ELR (cell line): ENCODE measurements at regions not wholly inside any gene's neighbourhood (a gene's known extent, or its start where the extent isn't known, plus 50 kb on each side); places are given as distances from the start of the nearest gene placed in this dataset.
"Not testable (repeated sequence)": the region's sequence is repeated elsewhere in the genome, so short reads cannot be mapped to it uniquely, and the experiment has no call there.

Experiments
- DNase-seq: peaks from one replicate; pipeline ENCODE4 v3.0.0-alpha.2; 2015; ENCODE audit warnings: low read depth

DNA sequence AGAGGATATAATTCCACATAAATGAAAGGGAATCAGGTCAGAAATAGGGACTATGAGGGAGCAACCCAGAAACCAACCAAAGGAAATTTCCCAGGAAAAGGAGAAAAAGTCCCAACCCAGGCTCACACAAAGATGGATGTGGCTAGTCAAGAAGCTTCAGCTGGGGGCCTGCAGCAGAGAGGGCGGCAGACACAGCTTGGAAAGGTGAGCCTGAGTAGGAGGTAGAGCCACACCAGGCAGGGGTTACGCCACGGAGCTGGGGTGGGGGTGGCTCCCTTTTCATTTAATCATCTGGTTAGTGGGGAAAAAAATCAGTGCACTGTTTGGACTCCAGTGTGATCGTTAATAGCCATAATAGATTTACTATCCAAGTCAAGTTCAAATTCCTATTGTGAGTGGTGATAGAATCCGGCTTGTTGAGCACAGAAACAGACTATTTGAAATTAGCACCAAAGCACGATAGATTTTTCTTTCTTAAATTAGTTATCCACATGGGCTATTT, 220.6 kb downstream of the TPBG start:
- DNase-seq = no peak

DNA sequence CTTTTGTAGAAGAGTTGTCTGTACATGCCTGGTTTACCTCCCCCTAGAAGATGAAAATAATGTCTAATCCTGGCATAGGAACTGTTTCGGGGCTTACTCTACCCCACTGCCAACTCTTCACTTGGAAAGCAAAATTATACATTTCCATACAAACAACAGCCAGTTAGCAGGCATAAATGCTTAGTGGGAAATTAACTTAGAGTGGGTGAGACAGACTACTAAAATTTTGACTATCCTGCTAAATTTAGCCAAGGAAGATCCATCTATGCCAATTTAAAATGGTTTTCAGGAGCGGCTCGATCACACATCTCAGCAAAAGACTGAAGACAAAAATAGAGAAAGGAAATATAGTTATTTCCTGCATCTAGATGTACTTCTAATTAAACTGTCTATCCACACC, 221.2 kb downstream of the TPBG start:
- DNase-seq = no peak

DNA sequence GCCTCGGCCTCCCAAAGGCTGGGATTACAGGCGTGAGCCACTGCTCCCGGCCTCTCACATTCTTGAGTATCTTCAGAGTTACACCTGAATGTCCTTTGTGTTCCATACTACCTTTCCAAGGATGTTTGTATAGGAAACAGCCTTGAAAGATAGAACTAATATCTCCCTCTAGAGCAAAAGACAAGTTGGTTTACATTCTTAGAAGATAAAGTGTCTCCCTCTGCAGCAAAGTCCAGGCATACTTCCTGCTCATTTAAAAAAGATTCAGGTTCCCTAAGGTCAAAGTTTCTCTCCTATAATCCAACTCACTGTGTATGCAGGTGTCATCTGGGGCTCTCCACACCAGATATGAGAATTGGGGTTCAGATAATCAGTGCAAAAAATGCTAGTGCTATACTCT, 224.4 kb downstream of the TPBG start:
- peak; percentile 22 for DNase-seq

DNA sequence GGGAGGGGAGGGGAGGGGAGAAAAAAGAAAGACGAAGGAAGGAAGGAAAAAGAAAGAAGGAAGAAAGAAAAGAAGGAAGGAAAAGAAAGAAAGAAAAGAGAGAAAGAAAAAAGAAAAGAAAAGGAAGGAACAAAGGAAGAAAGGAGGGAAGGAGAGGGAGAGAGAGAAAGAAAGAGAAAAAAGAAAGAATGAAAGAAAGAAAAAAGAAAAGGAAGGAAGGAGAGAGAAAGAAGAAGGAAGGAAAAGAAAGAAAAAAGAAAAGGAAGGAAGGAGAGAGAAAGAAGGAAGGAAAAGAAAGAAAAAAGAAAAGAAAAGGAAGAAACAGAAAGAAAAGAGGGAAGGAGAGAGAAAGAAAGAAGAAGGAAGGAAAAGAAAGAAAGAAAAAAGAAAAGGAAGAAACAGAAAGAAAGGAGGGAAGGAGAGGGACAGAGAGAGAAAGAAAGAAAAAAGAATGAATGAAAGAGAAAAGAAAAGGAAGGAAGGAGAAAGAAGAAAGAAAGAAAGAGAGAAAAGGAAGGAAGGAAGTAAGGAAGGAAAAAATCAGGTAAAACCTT, 225.3 kb downstream of the TPBG start:
- DNase-seq = no peak

DNA sequence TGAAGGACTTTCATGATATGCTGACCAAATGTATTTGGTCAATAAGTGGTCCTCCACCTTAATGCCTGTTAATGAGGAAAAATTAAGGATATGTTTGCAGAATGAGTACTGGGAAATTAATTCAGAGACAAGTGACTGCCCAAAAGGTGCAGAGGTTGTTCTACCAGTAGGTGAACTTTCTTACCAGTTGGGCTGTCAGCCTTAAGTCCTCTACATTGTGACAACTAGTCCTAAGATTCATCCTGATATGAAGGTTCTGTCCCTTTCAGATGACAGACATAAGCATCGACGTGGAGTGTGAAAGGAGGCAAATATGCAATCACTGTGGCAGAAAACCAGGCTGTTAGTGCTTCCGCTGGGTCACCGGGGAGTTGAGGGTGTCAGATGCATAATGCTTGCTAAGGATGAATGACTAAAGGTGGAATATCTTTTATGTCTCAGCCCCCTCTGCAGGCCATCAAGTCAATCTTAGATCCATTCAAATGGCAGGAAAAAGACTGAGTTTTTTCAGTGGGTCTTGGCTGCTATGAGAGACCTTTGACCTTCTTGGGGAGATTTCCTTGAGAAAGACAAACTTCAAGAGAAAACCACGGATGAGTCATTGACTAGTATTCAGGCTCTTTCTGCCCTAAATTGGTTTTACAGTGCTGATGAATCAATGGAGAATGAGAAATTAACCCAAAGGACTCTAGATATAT, 226.0 kb downstream of the TPBG start:
- peak; percentile 97 for DNase-seq

DNA sequence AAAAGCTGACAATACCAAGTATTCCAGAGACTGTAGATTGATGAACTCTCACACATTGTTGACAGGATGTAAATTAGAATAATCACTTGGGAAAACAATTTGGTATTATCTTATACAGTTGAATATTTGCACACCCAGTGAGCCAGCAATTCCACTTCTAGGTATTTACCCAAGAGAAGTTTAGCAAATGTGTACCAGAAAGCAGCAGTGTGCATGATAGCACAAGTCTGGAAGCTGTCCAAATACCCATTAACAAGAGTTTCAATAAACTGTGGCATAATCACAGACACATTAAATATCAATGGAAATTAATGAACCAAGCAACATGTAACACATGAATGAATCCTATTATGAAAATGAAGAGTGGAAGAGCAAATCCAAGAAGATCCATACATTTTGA, 233.6 kb downstream of the TPBG start:
- no peak for DNase-seq

DNA sequence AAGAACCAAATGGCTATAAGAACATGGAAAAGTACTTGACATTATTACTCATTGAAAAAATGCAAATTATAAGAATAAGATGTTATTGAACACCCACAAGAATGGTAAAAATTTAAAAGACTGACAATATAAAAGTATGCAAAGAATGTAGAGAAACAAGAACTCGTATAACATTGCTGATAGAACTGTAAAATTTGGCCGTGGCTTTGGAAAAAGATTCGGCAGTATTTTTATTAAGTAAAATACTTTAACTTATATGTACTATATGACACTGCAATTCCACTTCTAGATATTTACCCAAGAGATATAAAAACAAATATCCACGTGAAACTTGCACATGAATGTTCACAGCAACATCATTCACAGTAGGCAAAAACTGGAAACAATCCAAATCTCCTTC, 239.2 kb downstream of the TPBG start:
- no peak for DNase-seq

DNA sequence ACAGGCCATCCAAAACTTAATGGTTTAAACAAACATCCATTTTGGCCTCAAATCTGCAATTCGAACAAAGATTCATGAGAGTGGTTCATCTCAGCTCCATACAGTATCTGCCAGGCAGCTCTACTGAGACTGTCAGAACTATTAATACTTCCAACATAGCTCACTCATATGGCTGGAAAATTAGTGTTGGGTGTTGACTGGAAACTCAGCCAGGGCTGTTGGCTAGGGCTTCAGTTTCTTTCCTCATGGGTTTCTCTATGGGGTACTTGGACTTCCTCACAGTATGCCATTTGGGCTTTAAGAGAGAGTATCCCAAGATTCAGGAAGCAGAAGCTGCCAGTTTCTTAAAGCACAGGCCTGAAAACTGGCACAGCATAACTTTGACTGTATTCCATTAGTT, 240.3 kb downstream of the TPBG start:
- no peak for DNase-seq

DNA sequence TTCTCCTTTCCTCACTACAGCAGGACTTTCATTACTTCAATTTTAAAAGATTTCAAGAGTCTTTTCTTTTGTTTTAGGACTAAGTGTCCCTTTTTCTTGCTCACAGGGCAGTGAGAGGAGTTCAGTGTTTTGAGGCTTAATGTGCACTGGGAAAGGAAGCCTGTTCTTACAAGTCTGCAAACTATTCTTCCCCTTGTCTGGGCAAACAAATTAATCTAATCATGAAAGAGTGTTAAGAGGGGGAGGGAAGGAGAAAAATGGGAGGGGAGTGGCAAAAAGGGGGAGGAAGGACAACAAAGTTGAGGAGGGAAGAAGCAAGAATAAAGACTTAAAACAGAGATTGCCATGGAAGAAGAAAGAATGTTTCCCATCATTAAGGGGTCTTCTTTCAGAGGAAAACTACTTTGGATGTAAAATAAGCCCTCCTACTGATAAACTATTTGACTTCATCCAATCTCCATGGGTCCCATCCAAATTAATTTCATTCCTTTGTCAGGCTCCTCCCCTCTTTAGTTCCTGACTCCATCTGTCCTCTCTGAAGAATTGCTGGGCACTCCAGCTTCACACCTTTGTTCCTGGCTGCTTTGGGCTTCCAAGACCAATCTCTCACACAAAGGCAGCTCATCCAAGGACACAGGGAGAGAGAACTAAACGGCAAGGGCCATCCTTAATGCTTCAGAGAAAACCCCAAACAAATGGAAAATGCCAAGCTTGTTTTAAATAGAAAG, 244.5 kb downstream of the TPBG start:
- no peak for DNase-seq

DNA sequence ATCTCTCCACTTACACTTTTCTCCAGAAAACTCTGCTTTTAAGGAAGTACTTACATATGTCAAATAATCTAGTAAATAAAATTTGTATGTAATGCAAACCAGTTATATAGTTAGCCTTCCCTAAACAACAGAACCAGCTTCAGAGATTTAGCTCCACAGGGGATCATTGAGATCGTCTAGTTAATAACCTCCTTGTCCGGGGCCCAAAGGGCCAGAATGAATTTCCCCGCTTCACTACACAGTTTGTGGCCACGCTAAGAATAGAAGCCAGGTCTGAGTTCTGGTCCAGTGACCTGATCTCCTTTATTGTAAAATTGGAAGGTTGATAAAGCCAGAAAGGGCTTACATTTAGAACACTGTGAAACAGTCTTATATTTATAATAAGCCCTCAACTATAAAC, 245.2 kb downstream of the TPBG start:
- DNase-seq = no peak

DNA sequence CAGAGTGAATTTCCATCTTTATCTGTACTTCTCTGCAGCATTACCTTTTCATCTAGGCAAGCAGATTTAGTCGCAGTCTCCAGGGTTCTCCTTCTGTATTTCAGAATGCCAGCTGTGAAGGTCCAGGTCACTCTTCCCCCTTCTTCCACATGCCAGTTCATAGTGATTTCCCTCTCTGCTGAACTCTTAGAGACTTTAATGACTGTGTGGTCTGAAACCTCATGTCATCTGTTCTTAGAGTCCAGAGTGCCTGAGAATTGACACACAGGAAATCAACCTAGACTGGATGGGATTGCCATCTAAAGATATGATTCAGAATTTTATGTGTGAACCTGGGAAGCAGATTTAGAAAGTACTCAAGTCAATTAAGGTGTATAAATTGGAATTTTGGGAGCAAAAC, 248.1 kb downstream of the TPBG start:
- peak; percentile 10 for DNase-seq

DNA sequence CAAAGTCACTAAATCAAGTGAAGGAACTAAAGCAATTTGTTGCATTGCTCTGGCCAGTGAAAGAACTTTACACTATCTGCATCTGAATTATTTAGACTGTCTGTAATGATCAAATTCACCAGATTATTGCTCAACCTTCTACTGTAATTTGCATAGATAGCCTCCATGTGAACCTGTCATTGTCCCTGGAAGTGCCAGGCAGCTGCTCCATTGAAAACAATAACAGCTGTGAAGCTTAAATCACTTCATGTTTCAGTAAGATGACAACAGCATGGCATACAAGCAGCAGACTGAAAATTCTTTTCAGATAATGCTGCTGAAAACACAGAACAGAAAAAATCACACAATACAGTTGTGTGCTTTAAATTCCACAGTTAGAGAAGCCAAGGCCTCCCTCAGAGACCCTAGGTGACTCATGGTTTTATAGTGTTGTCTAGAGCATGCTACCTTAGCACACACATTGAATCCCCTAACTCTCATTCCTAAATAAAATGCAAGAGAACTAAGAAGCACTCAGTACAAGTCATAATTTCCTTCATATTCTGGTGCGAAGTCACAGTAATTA, 248.9 kb downstream of the TPBG start:
- no peak for DNase-seq

DNA sequence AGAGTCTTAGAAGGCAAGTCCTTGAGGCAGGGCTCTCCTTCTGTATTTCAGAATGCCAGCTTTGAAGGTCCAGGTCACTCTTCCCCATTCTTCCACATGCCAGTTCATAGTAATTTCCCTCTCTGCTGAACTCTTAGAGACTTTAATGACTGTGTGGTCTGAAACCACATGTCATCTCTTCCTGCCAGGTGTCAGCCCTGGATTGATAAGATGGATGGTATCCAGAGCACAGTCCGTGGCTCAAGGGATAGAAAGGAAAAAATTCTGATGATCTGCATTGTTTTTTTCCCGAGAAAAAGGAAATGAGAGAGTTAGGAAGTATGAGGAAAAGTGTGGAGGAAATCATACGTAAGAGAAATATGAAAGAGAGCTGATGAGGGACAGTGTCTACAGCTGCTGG, 250.9 kb downstream of the TPBG start:
- DNase-seq = no peak

DNA sequence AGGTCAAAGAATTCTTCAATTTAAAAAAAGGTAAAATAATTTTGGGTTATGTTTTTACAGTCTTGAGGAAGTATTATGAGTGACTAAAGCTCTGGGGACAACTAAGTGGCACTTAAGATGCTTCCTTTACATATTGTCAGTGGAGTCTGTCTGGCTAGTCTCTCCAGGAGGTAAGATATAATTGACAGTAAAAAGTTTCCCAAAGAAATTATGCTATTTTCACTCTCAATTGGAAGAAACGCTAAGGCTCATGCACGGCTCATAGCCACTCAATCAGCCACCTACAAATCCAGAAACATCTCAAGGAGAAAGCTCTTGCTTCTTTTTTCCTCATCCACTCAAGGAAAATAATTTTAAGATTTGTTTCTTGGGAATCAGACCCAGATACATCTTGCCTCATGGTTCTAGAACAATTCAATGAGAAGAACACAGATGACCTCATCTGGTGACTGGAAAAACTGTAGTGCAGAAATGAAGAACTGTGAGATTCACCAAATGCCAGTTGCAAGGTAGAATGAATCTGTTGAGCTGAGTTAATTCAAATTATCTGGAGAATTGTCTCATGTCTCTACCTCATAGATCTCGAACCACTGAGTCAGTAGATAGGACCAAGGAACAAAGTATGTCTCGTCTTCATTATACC, 252.9 kb downstream of the TPBG start:
- DNase-seq = peak; percentile 22

DNA sequence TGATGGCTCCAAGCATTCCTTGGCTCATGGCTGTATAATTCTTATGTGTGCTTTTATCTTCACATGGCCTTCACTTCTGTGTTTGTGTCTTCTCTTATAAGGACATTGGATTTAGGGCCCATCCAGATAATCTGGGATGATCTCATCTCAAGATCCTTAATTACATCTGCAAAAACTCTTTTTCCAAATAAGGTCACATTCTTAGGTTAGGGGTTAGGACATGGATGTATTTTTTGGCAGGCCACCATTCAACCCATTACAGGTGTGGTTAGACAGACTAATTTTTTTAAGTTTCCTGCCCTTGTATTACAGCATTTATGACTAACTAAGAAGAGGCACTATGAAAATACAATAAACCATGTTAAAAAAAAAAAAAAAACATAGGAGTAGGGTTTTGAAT, 254.0 kb downstream of the TPBG start:
- no peak for DNase-seq

DNA sequence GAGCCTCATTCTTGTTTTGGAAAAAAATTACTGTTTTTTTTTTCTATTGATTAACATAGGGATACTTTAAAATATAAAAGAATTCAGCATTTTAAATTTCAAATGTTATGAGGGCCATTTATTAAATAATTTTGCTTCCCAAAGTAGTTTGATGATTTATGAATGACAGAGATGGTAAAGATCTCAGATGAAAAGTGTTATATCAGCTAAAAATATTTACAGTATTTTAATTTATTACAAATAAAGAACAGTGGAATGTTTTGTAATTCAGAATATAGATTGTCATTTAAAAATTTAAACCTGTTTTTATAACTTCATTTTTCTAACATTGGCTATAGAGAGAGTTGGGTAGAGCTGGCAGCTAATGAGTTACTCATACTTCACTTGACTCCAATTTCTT, 256.0 kb downstream of the TPBG start:
- no peak for DNase-seq

DNA sequence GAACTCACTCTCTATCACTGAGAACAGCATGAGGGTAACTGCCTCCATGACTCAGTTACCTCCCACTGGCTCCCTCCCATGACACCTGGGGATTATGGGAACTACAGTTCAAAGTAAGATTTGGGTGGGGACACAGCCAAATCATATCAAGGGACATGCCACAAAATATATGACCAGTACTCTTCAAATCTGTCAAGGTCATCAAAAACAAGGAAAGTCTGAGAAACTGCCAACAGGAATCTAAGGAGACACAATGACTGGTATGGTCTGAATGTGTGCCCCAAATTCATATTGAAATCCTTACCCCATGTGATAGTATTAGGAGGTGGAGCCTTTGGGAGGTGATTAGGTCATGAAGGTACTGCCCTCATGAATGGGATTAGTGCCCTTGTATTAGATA, 258.8 kb downstream of the TPBG start:
- DNase-seq = no peak

DNA sequence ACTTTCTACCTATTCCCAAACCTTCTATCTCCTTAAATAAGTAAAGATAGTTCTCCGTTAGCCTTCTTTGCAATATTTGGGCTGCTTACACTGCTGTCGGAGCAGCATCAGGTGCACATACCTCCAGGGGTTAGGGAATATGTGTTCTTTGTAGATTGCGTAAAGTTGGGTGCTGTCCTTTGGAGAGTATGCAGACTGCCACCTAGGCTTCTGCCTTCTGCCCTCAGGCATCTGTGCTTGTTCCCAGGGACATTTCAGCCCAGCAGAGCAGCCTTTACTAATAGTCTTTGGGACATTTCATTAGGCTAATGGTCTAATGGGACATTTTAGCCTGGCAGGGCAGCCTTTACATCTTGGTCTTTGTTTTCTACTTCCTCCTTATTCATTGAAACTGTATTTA, 260.6 kb downstream of the TPBG start:
- DNase-seq = no peak

DNA sequence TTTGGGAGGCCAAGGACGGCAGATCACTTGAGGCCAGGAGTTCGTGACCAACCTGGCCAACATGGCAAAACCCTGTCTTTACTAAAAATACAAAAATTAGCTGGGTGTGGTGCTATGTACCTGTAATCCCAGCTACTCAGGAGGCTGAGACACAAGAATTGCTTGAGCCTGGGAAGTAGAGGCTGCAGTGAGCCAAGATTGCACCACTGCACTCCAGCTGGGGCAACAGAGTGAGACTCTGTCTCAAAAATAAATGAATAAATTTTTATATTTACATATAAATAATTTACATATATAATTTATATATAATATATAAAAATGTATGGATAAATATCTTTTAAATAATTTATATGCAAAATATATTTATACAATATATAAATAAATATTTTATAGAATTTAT, 263.3 kb downstream of the TPBG start:
- not testable (repeated sequence) for DNase-seq

DNA sequence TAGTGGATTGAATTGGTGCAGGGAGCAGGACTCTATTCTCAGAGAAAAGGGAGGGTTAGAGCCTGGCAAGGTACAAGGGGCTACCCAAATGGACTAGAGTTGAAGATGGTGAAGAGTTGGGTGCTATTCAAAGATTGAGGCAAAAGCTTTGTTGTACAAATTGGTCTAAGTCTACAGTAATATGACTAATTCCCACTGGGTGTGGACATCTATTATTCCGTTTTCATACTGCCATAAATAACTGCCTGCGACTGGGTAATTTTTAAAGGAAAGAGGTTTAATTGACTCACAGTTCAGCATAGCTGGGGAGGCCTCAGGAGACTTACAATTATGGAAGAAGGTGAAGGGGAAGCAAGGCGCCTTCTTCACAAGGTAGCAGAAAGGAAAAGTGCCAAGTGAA, 266.3 kb downstream of the TPBG start:
- no peak for DNase-seq

DNA sequence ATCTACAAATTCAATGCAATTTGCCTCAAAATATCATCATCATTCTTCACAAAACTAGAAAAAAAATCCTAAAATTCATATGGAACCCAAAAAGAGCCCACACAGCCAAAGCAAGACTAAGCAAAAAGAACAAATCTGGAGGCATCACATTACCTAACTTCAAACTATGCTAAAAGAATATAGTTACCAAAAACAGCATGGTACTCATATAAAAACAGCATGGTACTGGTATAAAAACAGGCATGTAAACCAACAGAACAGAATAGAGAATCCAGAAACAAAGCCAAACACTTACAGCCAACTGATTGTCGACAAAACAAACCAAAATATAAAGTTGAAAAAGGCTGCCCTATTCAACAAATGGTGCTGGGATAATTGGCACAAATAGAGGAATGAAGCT, 278.1 kb downstream of the TPBG start:
- DNase-seq = no peak

DNA sequence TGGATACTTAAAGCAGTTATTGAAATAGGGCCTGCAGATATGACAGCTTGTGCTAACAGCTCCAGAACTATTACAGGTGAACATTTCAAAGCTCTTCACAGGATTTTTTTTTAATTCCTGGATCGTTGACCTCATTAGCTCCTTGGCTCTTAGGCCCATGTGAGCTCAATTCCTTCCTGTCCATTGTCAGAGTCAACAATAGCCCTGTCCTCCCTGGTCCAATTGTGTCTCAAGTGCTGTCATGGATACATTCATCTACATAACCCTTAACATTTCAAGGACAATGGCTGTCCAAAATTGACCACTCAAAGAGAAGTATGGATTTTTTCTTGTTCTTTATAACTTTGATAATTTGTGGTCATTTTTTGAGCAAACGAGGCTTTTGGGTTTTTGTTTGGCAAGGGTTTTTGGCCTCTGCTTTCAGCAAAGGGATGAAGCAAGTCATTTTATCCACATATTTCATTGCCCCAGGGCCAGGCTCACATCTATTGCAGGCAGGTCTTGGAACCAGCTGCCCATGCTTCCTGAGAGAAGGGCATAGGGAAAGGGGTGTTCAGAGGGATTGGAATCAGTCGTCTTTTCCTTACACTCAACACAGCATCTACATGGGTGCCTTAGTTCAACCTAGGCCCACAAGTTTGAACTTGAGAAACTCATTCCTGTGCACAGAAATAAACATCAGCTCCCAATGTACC, 282.1 kb downstream of the TPBG start:
- no peak for DNase-seq
